IMR-90 (cell line): ENCODE measurements at regions not wholly inside any gene's neighbourhood (a gene's known extent, or its start where the extent isn't known, plus 50 kb on each side); places are given as distances from the start of the nearest gene placed in this dataset.

Experiments
- CTCF ChIP-seq: conservative IDR thresholded peaks from 2 replicates; pipeline ENCODE4 v1.5.1; 2012; ENCODE audit warnings: mild to moderate bottlenecking, low read depth, low read length, improper control_type of control experiment
- FOS ChIP-seq: fragments of 150-350 bp; IDR thresholded peaks from 2 replicates; pipeline ENCODE4 v1.6.1; 2016; ENCODE audit warnings: low read depth, low read length
- POLR2A ChIP-seq: IDR thresholded peaks from 2 replicates; pipeline ENCODE4 v1.6.1; 2012; ENCODE audit warnings: mild to moderate bottlenecking, low read depth, low read length
- SMC3 ChIP-seq: fragments of 150-350 bp; IDR thresholded peaks from 2 replicates; pipeline ENCODE4 v1.6.1; 2016; ENCODE audit warnings: low read depth, mild to moderate bottlenecking, antibody characterized with exemption, low read length, moderate library complexity

GRCh38 chr12:123067654-123068053, 83.2 kb downstream of the PITPNM2 start:
- no peak for TF ChIP-seq POLR2A
- no peak for TF ChIP-seq CTCF
- TF ChIP-seq SMC3, result no peak
- TF ChIP-seq FOS, result no peak
